Inferior parietal cortex (tissue), 1 donor: ENCODE measurements at regions not wholly inside any gene's neighbourhood (a gene's known extent, or its start where the extent isn't known, plus 50 kb on each side); places are given as distances from the start of the nearest gene placed in this dataset.
A peak's percentile ranks its signal among the peaks of the same experiment; 100 is the strongest.

Source experiments
- DNase-seq: peaks from one replicate; pipeline ENCODE4 v3.0.0-alpha.2; 2016; ENCODE audit errors: extremely low spot score

- DNase-seq, result no peak
Observed at GRCh38 chr1:163744301-163744887, 422.6 kb downstream of the NUF2 start.

DNA sequence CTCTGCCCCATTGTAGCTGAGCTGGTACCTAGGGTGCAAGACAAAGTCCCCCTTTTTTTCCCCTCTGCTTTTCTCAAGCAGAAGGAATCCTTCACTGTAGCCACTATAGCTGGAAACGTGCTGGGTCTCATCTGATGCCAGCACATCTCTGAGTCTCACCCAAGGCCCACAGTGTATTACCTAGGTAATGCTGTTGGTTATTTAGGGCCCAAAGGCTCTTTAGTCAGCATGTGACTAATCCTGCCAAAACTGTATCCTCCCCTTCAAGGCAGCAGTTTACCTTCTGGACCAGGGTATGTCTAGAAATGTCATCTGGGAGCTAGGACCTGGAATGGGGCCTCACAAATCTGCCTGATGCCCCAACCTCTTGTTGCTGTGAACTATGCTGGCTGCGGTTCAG, 423.4 kb downstream of the NUF2 start:
- no peak for DNase-seq

GRCh38 chr1:163747261-163747660, 425.5 kb downstream of the NUF2 start:
- DNase-seq, result no peak

DNA sequence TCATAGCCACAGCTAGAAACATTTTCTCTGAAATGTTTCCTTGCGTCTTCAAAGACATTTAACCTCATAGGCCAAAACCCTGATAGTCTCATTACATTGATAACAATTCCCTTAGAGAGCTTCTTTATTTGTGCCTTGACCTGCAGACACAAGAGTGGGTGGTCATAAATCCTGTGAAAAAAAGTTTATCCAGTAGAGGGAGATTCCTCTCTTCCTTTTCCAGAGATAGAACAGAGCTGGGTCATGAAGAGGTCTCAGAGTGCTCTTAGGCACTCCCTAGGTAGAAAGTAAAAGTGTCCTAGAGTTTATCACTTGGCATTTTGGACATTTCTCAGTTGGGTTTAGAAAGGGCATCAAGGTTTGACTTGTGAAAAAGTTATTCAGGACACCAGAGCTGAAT, 426.1 kb downstream of the NUF2 start:
- no peak for DNase-seq

GRCh38 chr1:163758977-163759670, 437.4 kb downstream of the NUF2 start:
- DNase-seq, result no peak

- no peak for DNase-seq
Observed at GRCh38 chr1:163761898-163762297, 440.1 kb downstream of the NUF2 start.

DNA sequence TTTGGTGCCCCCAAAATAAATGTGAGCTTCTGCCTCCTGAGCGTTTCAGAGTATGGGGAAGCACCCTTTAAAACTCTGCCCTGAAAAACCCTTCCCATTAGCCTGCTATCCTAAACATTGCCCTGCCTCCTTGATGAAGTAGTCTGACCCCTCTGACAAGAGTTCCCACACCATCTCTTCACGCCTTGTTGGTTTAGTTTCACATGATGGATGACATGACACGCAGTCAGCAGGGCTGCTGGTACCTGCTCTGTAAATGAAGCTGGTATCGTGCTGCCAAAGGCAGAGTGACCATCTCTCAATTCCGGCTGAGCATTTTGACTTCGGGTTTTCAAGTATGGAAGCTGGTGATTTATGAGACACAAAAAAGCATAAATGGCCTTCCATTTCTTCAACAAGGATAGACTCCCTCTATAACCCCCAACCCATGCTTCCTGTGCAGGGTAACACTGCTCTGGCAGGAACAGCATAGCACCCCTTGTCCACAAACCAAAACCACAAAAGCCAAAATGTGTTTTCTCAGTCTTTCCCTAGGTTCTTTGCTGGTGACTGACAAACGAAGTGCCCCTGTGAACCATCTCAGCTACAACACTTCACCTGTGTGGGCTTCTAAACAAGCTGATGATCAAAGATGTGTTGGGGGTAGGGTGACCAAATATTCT, 444.6 kb downstream of the NUF2 start:
- no peak for DNase-seq

GRCh38 chr1:163768576-163768975, 446.8 kb downstream of the NUF2 start:
- DNase-seq, result no peak

- DNase-seq, result no peak
Observed at GRCh38 chr1:163770265-163770664, 448.5 kb downstream of the NUF2 start.

DNA sequence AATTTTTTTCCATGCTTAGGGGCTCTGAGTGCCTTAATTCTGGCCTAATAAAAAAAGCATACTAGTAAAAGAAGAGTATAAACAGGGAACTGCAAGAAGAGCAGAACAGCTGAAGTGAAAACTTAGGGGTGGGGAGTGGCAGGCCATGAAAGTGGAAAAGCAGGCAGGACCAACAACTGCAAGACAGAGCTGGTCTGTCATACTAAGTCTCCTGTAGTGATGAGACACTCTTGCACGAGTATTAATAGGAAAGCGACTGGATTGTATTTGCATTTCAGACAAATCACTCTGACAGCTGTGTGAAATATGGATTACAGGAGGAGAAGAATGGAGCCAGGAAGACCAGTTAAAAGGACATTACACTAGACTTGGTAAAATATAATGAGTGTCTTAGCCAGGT, 449.9 kb downstream of the NUF2 start:
- DNase-seq, result no peak

DNA sequence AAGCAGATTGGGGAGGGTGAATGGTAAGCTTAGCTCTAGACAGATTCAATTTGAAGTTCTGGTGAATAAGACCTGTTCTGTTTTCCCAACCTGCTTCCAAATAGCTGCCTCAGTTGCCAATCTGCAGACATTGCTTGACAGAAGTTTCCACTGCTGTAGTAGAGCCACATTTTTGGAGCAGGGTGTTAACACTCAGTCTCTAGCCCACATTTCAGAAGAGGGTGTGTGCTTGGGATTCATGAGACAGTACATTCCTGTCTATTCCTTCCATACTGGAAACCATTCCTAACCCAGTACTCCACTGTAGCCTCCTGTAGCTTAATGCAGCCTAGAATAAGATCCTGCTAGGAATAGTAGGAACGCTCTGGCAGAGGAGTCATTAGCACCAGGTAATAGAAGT, 450.5 kb downstream of the NUF2 start:
- no peak for DNase-seq

GRCh38 chr1:163773396-163773795, 451.6 kb downstream of the NUF2 start:
- peak; percentile 22 for DNase-seq

DNA sequence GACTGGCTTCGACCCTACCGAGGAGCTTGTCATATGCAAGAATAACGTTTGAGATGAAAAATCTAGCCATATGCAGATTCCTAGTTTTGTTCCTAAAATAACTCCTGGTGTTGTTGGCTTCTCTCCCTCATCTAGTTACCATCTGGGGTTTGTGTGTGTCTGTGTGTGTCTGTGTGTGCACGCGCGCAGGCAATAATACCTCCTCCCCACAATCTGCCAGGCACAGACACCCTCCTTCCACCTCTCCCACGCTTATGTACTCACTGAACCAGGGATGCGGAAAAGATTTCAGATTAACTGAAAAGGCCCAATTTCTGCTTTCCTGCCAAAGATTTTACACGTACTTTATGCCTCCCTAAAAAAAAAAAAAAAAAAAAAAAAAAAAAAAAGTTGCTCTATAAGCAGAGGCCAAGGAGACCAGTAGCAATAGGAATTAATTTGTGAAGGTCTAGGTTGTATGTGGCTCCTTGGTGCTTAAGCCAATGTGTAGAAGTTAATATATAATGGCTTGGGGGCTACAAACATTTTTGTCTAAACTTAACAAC, 452.7 kb downstream of the NUF2 start:
- DNase-seq, result peak; percentile 63

DNA sequence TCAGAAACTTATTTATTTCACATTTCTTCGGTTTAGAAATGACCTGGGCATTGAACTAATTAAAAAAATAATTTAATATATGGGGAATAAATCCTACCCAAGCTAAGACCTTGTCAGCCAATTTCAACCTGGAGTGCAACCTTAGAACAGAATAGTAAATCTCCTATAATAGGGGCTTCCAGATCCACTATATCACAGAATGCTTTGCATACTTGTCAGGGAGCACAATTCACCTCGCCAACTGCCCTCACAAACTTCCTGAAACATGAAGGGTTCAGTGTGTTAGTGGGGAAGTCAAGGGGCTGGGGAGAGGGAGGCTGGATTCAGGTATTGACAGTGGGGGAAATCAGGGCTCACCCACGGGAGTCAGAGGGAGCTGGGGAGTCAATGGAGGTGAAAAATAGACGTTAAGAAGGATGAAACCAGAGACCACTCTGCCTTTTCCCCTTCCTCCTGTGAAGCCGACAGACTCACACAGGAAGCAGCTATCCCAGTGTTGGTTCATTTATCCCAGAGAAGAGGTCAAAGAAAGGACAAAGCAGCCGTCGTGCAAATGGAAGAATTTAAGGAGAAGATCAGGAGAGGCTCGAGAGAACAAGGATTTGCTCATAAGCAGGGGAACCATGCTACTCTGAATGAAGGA, 453.3 kb downstream of the NUF2 start:
- DNase-seq, result no peak

- no peak for DNase-seq
Observed at GRCh38 chr1:163777205-163777604, 455.5 kb downstream of the NUF2 start.

DNA sequence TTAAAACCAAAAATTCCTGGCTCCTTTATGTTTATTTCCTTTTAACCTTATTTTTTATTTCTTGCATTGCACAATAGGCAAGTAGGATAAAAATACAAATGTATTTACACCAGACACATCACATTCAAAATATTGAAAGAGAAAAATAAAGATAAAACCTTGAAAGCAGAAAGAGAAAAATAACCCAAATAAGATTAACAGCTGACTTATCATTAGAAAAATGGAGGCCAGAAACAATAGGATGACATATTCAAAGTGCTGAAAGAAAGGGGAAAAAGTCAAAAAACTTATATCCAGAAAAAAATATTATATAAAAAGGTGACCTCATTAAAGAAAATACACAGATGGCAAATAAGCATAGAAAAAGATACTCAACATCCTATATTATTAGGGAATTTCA, 459.4 kb downstream of the NUF2 start:
- DNase-seq, result no peak

- no peak for DNase-seq
Observed at GRCh38 chr1:163785868-163786405, 464.2 kb downstream of the NUF2 start.

- DNase-seq, result no peak
Observed at GRCh38 chr1:163789911-163790310, 468.2 kb downstream of the NUF2 start.

DNA sequence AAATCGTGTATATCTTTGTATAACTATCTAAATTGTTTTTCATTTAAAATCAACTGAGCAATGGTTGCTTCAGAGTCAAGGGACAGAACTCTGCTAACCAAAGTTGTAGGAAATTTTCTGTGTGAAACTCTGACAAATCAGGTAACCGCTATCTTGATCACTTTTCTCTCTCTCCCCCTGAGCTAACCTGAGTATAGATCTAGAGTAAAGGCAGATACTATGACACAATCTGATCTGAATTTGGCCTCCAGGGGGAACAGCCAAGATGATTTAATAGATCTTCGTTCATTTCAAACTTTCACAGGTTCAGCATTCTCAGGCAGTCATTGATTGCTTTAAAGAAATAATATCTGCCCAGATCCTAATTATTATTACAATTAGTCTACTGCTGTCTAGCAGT, 472.8 kb downstream of the NUF2 start:
- DNase-seq, result no peak

DNA sequence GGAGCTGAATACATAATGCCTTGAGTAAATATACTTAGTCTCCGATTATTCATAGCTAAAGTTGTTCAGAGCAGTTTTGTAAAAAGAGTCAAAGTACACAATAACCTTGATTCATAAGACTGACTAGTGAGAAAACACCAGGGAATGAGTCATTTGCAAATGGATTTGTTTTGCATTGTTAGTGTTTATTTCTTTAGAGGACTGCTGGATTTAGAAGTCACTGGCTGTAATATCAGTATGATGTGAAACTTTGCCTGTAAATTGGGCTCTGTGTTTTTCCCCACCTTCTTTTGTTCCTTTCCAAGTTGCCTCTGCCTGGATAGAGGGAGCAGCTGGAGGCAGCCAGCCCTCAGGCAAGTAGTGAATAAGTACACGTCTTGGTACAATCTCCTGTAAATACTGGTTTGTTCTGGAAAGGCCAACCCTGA, 474.7 kb downstream of the NUF2 start:
- DNase-seq, result peak; percentile 11

DNA sequence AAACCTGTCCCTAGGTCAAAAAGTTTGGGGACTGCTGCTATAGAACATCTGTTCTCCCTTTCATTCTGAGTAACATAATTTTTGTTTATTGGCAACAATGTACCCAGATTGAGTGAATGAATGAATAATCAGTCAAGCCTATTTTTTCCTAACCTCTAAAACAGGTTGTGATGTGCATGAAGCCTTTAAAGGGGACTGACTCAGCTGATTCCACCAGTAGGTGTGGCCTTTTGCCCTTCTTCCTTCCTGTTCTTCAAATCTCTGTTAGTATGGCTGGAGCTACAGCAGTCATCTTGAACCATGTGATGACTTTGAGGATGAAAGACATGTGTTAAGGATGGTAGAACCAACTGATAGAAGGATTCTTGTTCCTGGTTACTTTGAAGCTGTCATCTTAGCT, 476.1 kb downstream of the NUF2 start:
- no peak for DNase-seq

DNA sequence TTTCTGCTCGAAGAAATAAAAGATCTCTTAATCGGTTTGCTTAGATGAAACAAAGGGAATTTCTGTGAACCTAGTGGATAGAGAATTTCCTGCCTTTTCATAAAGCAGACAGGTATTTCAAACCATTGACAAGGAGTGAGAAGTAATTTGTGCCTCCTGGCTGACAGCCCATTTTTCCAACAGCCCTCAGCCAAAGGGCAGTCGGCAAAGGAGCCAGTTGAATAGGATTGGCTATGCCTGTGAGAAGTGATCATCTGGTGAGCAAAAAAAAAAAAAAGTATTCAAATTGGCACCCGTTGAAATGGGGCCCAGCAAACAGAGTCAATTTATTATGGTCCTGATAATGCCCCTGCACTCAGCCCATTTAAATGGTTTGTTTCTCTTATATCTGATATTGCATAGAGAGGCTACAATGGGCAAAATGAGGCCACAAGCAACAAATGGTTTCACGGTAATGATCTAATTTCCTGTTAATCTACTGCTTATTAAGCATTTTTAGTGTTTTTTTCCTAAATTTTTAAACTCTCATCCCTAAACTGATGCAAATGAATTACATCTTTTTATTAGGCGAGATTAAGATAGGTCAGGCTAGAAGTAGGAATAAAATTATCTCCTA, 477.5 kb downstream of the NUF2 start:
- DNase-seq, result no peak
